Heart left ventricle (tissue), 16 donors: ENCODE measurements at regions not wholly inside any gene's neighbourhood (a gene's known extent, or its start where the extent isn't known, plus 50 kb on each side); places are given as distances from the start of the nearest gene placed in this dataset.
A peak's percentile ranks its signal among the peaks of the same experiment; 100 is the strongest.

Experiments
- ATAC-seq, 4 donors: fragments of 200-7000 bp; cut with Tn5 transposase; one replicate each; pipeline ENCODE4 v1.9.1; 2020 to 2022; ENCODE audit warnings: moderate library complexity in 4 of 4, mild to moderate bottlenecking in 3 of 4, moderate number of reproducible peaks in 1 of 4
- DNase-seq, 5 donors: peaks; one replicate each; pipeline ENCODE4 v3.0.0-alpha.2; 2020
- H3K27ac ChIP-seq, 12 donors: fragments of 200-600 bp; sonication (generic) in 4 of 12; one replicate each; pipeline versions ENCODE4 v1.5.0 to v1.8.0; 2016 to 2022; ENCODE audit warnings: mild to moderate bottlenecking in 2 of 12
- H3K27me3 ChIP-seq, 9 donors: fragments of 200-600 bp; sonication (generic) in 2 of 9; one replicate each; pipeline versions ENCODE4 v1.5.1 to v1.8.0; 2016 to 2022; ENCODE audit warnings: mild to moderate bottlenecking in 3 of 9
- H3K36me3 ChIP-seq, 9 donors: fragments of 200-600 bp; sonication (generic) in 2 of 9; one replicate each; pipeline versions ENCODE4 v1.5.0 to v1.8.0; 2018 to 2022; ENCODE audit warnings: mild to moderate bottlenecking in 2 of 9
- H3K4me1 ChIP-seq, 12 donors: fragments of 200-600 bp; sonication (generic) in 4 of 12; one replicate each; pipeline versions ENCODE4 v1.5.0 to v1.8.0; 2016 to 2022; ENCODE audit warnings: mild to moderate bottlenecking in 3 of 12
- H3K4me3 ChIP-seq, 12 donors: fragments of 200-600 bp; sonication (generic) in 4 of 12; one replicate each; pipeline versions ENCODE4 v1.5.0 to v1.8.0; 2017 to 2022; ENCODE audit warnings: mild to moderate bottlenecking in 9 of 12, moderate library complexity in 4 of 12
- H3K9me3 ChIP-seq, 12 donors: fragments of 200-600 bp; sonication (generic) in 4 of 12; one replicate each; pipeline versions ENCODE4 v1.5.0 to v1.8.0; 2016 to 2022; ENCODE audit warnings: mild to moderate bottlenecking in 1 of 12
- CTCF ChIP-seq, 12 donors: fragments of 200-600 bp; sonication (generic) in 4 of 12; IDR thresholded peaks; one replicate each; pipeline versions ENCODE4 v1.5.0 to v1.8.0; 2018 to 2022; ENCODE audit warnings: antibody characterized with exemption in 12 of 12, mild to moderate bottlenecking in 5 of 12
- POLR2A ChIP-seq, 2 donors: fragments of 450-650 bp; IDR thresholded peaks; one replicate each; pipeline ENCODE4 v1.6.1; 2017; ENCODE audit warnings: antibody characterized with exemption in 2 of 2, mild to moderate bottlenecking in 2 of 2, moderate library complexity in 2 of 2
- WGBS, 4 donors: extraction: QIAGEN DNeasy Blood & Tissue Kit in 2 of 4; methylation state at CpG; one replicate each; pipeline versions ENCODE4 v1.1.5 to v1.1.7; 2013 to 2018; 5-methylcytosine and 5-hydroxymethylcytosine counted together
- intact Hi-C, 10 donors: fragments of 100-400 bp; cut with DNase I; formaldehyde crosslinking; loops; one replicate each; pipeline versions ENCODE4 v1.11.1 to v1.14.2; 2022
- donor health status: ischemic (EF 13 %, LVEDD 7.1; RV severe dilation, severe dysfunction).
- donor health status: healthy with polysubstance abuse.
- donor health status: DM: no; HTN: yes; CAD: no.
- donor health status: DM: no; HTN: no; CAD: no.
- donor health status: ischemic (EF 25% LVEDD 6.9; RV normal size, moderate dysfunction).
- donor health status: ischemic (EF 25% LVEDD 5.7; RV mildly dilated, moderate dysfunction).
- donor health status: healthy.
- donor health status: DM: yes; HTN: yes; CAD: no.
- donor health status: ischemic (EF 35%, LVEDD 5.7; RV mildly dilated, moderate dysfunction).
- donor health status: nonischemic (EF 11% LVEDD 7.7; RV severe dilation, severe dysfunction).
- donor health status: DM: yes; HTN: yes; CAD: no.
- donor health status: PGD.
- donor health status: ischemic (EF 29% LVEDD 5.4; RV normal size, mild dysfunction).
- donor health status: nonischemic (EF 23%, LVEDD 6.1; RV moderate dilation, normal function).

GRCh38 chr4:33058998-33059397, 2338.8 kb downstream of the PCDH7 start:
- Histone ChIP-seq H3K36me3 (no peaks in the 10 kb centered on the region), H3K9me3 (no peaks in the 10 kb centered on the region), H3K27ac (no peak overlapping the region), H3K4me3 (no peak overlapping the region), H3K27me3 (no peaks in the 10 kb centered on the region), H3K4me1 (peaks cover 0 to 4% (median 0%) of the 10 kb centered on the region in 12 donors)
- intact Hi-C loops: no loop called here
- TF ChIP-seq POLR2A (IDR thresholded peaks at IDR 0.05) (no peak), CTCF (IDR thresholded peaks at IDR 0.05) (no peak)
- DNase-seq (no peak), ATAC-seq (no peak)

GRCh38 chr4:33060674-33061542, 2340.7 kb downstream of the PCDH7 start:
- Histone ChIP-seq H3K4me3 (no peak overlapping the region), H3K4me1 (peaks cover 0 to 4% (median 0%) of the 10 kb centered on the region in 12 donors), H3K27me3 (no peaks in the 10 kb centered on the region), H3K27ac (no peak overlapping the region), H3K9me3 (no peaks in the 10 kb centered on the region), H3K36me3 (no peaks in the 10 kb centered on the region)
- intact Hi-C loops: no loop called here
- ATAC-seq: peak in 1 of 4 donors; percentile 65
- TF ChIP-seq CTCF (IDR thresholded peaks at IDR 0.05) (peak; percentile 21 to 55 (median 38)), POLR2A (IDR thresholded peaks at IDR 0.05) (no peak)
- 41 to 47% (median 44%) methylated on average over 12 of the region's 12 CpGs for WGBS, 4 donors
- peak in 1 of 5 donors; percentile 20 for DNase-seq

- H3K27ac ChIP-seq: no peak overlapping the region
These were observed 2341.6 kb downstream of the PCDH7 start for GRCh38 chr4:33061727-33062126.

More at GRCh38 chr4:33061727-33062126, 2341.6 kb downstream of the PCDH7 start:
- no peak for ATAC-seq
- H3K27me3 ChIP-seq: no peaks in the 10 kb centered on the region
- intact Hi-C loops: no loop called here
- H3K36me3 ChIP-seq: no peaks in the 10 kb centered on the region
- TF ChIP-seq CTCF (IDR thresholded peaks at IDR 0.05) (no peak), POLR2A (IDR thresholded peaks at IDR 0.05) (no peak)
- H3K9me3 ChIP-seq: no peaks in the 10 kb centered on the region
- H3K4me3 ChIP-seq: no peak overlapping the region
- peaks cover 0 to 4% (median 0%) of the 10 kb centered on the region in 12 donors for H3K4me1 ChIP-seq
- DNase-seq: no peak
